Glutamatergic neuron (in vitro differentiated cells): ENCODE measurements at regions not wholly inside any gene's neighbourhood (a gene's known extent, or its start where the extent isn't known, plus 50 kb on each side); places are given as distances from the start of the nearest gene placed in this dataset.

Source experiments
- DNase-seq: peaks from one replicate; pipeline ENCODE4 v3.0.0; 2022
- H3K27ac Mint-ChIP-seq: one replicate; pipeline ENCODE4 v1.8.0; 2020; ENCODE audit warnings: mild to moderate bottlenecking, mixed read lengths, inconsistent platforms; ENCODE audit not compliant: unreplicated experiment
- H3K27me3 Mint-ChIP-seq: one replicate; pipeline ENCODE4 v1.8.0; 2020; ENCODE audit warnings: mild to moderate bottlenecking, moderate library complexity, mixed read lengths, inconsistent platforms; ENCODE audit not compliant: unreplicated experiment
- H3K36me3 Mint-ChIP-seq: one replicate; pipeline ENCODE4 v1.8.0; 2020; ENCODE audit warnings: mild to moderate bottlenecking, mixed read lengths, inconsistent platforms; ENCODE audit not compliant: unreplicated experiment
- H3K4me1 Mint-ChIP-seq: one replicate; pipeline ENCODE4 v1.8.0; 2020; ENCODE audit warnings: mild to moderate bottlenecking, low read depth, mixed read lengths, inconsistent platforms; ENCODE audit not compliant: unreplicated experiment
- H3K4me3 Mint-ChIP-seq: one replicate; pipeline ENCODE4 v1.8.0; 2020; ENCODE audit warnings: mild to moderate bottlenecking, mixed read lengths, inconsistent platforms; ENCODE audit not compliant: unreplicated experiment
- H3K9me3 Mint-ChIP-seq: one replicate; pipeline ENCODE4 v1.8.0; 2020; ENCODE audit warnings: mild to moderate bottlenecking, moderate library complexity, mixed read lengths, inconsistent platforms; ENCODE audit not compliant: unreplicated experiment
- CTCF ChIP-seq: fragments of 200-600 bp; sonication (generic); IDR thresholded peaks from one replicate; pipeline ENCODE4 v1.5.0; 2021; ENCODE audit not compliant: partially characterized antibody, unreplicated experiment

GRCh38 chr4:16302648-16303047 is 76.4 kb upstream of the TAPT1 start:
- Mint-ChIP-seq H3K27me3 (no peaks in the 10 kb centered on the region), H3K4me3 (no peak overlapping the region), H3K27ac (no peak overlapping the region), H3K9me3 (no peaks in the 10 kb centered on the region), H3K4me1 (no peaks in the 10 kb centered on the region), H3K36me3 (no peaks in the 10 kb centered on the region)
- DNase-seq: no peak
- TF ChIP-seq CTCF: no peak

GRCh38 chr4:16297003-16297402 is 70.7 kb upstream of the TAPT1 start:
- H3K27ac Mint-ChIP-seq: no peak overlapping the region
- no peaks in the 10 kb centered on the region for H3K9me3 Mint-ChIP-seq
- no peak for DNase-seq
- no peaks in the 10 kb centered on the region for H3K36me3 Mint-ChIP-seq
- no peaks in the 10 kb centered on the region for H3K4me1 Mint-ChIP-seq
- no peaks in the 10 kb centered on the region for H3K27me3 Mint-ChIP-seq
- TF ChIP-seq CTCF: no peak
- no peak overlapping the region for H3K4me3 Mint-ChIP-seq

- Mint-ChIP-seq H3K4me1 (peaks cover 4% of the 10 kb centered on the region), H3K4me3 (no peak overlapping the region), H3K27ac (no peak overlapping the region), H3K27me3 (no peaks in the 10 kb centered on the region), H3K36me3 (no peaks in the 10 kb centered on the region), H3K9me3 (no peaks in the 10 kb centered on the region)
- no peak for DNase-seq
- no peak for TF ChIP-seq CTCF
Measured at GRCh38 chr4:16294455-16294854, 68.2 kb upstream of the TAPT1 start.

- no peak for TF ChIP-seq CTCF
- DNase-seq: no peak
- H3K27me3 Mint-ChIP-seq: no peaks in the 10 kb centered on the region
- no peaks in the 10 kb centered on the region for H3K36me3 Mint-ChIP-seq
- H3K27ac Mint-ChIP-seq: no peak overlapping the region
- H3K4me3 Mint-ChIP-seq: no peak overlapping the region
- H3K9me3 Mint-ChIP-seq: no peaks in the 10 kb centered on the region
- peaks cover 4% of the 10 kb centered on the region for H3K4me1 Mint-ChIP-seq
Measured at GRCh38 chr4:16293210-16293838, 67.1 kb upstream of the TAPT1 start.

- TF ChIP-seq CTCF: no peak
- peaks cover 4% of the 10 kb centered on the region for H3K4me1 Mint-ChIP-seq
- H3K27me3 Mint-ChIP-seq: no peaks in the 10 kb centered on the region
- DNase-seq: no peak
- no peak overlapping the region for H3K27ac Mint-ChIP-seq
- H3K4me3 Mint-ChIP-seq: no peak overlapping the region
- no peaks in the 10 kb centered on the region for H3K9me3 Mint-ChIP-seq
- no peaks in the 10 kb centered on the region for H3K36me3 Mint-ChIP-seq
Measured at GRCh38 chr4:16292585-16292984, 66.3 kb upstream of the TAPT1 start.
